ENCODE measurements at regions not wholly inside any gene's neighbourhood (a gene's known extent, or its start where the extent isn't known, plus 50 kb on each side); places are given as distances from the start of the nearest gene placed in this dataset.

DNA sequence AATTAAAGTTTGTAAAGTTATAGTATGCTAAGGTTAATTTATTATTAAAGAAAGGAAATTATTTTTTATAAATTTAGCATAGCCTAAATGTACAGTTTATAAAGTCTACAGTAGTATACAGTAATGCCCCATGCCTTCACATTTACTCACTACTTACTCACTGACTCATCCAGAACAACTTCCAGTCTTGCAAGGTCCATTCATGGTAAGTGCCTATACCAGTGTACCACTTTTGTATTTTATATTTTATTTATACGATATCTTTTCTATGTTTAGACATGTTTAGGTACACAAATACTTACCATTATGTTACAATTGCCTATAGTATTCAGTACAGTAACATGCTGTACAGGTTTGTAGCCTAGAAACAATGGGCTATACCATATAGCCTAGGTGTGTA, 95.1 kb upstream of the GRIN2B start:
- H3K4me3 ChIP-seq: no peak overlapping the region
- H3K4me1 ChIP-seq (ENCODE audit: insufficient read depth): no peaks in the 10 kb centered on the region; the same call in 1 of the 2 replicates
- DNase-seq (ENCODE audit: low spot score) (no peak), ATAC-seq (no peak)
- Mint-ChIP-seq H3K9me3 (no peaks in the 10 kb centered on the region), H3K4me1 (no peaks in the 10 kb centered on the region), H3K36me3 (ENCODE audit: low read depth) (no peaks in the 10 kb centered on the region), H3K27me3 (ENCODE audit: insufficient read depth, low read depth, poor library complexity) (no peaks in the 10 kb centered on the region), H3K4me3 (no peak overlapping the region), H3K27ac (no peak overlapping the region)
- H3F3A ChIP-seq (replicated peaks; ENCODE audit: low read depth): no peaks in the 10 kb centered on the region
- H4K20me1 ChIP-seq (replicated peaks; ENCODE audit: insufficient read depth): no peaks in the 10 kb centered on the region
- H3K27ac ChIP-seq (ENCODE audit: low read depth): no peak overlapping the region
- TF ChIP-seq STAT1 (IDR thresholded peaks at IDR 0.05; ENCODE audit: unreplicated experiment) (no peak), NANOG (IDR thresholded peaks at IDR 0.05; ENCODE audit: borderline replicate concordance) (no peak), CREB1 (CRISPR knock-in tag; IDR thresholded peaks at IDR 0.05; ENCODE audit: low read depth) (no peak), ZNF114 (CRISPR knock-in tag; IDR thresholded peaks at IDR 0.05) (no peak), CTCF (conservative IDR thresholded peaks at IDR 0.05; ENCODE audit: low read depth in 2 of 2) (no peak), ZNF331 (CRISPR knock-in tag; IDR thresholded peaks at IDR 0.05; ENCODE audit: low read depth) (no peak), POLR2AphosphoS5 (IDR thresholded peaks at IDR 0.05; ENCODE audit: low read depth) (no peak), EZH2phosphoT487 (IDR thresholded peaks at IDR 0.05; ENCODE audit: unreplicated experiment) (no peak), JUNB (IDR thresholded peaks at IDR 0.05; ENCODE audit: unreplicated experiment) (no peak), EZH2 (IDR thresholded peaks at IDR 0.05; ENCODE audit: low read depth, unreplicated experiment) (no peak), ETS1 (IDR thresholded peaks at IDR 0.05) (no peak)
- TF ChIP-seq, protein P1, sequence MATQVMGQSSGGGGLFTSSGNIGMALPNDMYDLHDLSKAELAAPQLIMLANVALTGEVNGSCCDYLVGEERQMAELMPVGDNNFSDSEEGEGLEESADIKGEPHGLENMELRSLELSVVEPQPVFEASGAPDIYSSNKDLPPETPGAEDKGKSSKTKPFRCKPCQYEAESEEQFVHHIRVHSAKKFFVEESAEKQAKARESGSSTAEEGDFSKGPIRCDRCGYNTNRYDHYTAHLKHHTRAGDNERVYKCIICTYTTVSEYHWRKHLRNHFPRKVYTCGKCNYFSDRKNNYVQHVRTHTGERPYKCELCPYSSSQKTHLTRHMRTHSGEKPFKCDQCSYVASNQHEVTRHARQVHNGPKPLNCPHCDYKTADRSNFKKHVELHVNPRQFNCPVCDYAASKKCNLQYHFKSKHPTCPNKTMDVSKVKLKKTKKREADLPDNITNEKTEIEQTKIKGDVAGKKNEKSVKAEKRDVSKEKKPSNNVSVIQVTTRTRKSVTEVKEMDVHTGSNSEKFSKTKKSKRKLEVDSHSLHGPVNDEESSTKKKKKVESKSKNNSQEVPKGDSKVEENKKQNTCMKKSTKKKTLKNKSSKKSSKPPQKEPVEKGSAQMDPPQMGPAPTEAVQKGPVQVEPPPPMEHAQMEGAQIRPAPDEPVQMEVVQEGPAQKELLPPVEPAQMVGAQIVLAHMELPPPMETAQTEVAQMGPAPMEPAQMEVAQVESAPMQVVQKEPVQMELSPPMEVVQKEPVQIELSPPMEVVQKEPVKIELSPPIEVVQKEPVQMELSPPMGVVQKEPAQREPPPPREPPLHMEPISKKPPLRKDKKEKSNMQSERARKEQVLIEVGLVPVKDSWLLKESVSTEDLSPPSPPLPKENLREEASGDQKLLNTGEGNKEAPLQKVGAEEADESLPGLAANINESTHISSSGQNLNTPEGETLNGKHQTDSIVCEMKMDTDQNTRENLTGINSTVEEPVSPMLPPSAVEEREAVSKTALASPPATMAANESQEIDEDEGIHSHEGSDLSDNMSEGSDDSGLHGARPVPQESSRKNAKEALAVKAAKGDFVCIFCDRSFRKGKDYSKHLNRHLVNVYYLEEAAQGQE (IDR thresholded peaks at IDR 0.05; ENCODE audit: unreplicated experiment): no peak
- TF ChIP-seq, protein P2, sequence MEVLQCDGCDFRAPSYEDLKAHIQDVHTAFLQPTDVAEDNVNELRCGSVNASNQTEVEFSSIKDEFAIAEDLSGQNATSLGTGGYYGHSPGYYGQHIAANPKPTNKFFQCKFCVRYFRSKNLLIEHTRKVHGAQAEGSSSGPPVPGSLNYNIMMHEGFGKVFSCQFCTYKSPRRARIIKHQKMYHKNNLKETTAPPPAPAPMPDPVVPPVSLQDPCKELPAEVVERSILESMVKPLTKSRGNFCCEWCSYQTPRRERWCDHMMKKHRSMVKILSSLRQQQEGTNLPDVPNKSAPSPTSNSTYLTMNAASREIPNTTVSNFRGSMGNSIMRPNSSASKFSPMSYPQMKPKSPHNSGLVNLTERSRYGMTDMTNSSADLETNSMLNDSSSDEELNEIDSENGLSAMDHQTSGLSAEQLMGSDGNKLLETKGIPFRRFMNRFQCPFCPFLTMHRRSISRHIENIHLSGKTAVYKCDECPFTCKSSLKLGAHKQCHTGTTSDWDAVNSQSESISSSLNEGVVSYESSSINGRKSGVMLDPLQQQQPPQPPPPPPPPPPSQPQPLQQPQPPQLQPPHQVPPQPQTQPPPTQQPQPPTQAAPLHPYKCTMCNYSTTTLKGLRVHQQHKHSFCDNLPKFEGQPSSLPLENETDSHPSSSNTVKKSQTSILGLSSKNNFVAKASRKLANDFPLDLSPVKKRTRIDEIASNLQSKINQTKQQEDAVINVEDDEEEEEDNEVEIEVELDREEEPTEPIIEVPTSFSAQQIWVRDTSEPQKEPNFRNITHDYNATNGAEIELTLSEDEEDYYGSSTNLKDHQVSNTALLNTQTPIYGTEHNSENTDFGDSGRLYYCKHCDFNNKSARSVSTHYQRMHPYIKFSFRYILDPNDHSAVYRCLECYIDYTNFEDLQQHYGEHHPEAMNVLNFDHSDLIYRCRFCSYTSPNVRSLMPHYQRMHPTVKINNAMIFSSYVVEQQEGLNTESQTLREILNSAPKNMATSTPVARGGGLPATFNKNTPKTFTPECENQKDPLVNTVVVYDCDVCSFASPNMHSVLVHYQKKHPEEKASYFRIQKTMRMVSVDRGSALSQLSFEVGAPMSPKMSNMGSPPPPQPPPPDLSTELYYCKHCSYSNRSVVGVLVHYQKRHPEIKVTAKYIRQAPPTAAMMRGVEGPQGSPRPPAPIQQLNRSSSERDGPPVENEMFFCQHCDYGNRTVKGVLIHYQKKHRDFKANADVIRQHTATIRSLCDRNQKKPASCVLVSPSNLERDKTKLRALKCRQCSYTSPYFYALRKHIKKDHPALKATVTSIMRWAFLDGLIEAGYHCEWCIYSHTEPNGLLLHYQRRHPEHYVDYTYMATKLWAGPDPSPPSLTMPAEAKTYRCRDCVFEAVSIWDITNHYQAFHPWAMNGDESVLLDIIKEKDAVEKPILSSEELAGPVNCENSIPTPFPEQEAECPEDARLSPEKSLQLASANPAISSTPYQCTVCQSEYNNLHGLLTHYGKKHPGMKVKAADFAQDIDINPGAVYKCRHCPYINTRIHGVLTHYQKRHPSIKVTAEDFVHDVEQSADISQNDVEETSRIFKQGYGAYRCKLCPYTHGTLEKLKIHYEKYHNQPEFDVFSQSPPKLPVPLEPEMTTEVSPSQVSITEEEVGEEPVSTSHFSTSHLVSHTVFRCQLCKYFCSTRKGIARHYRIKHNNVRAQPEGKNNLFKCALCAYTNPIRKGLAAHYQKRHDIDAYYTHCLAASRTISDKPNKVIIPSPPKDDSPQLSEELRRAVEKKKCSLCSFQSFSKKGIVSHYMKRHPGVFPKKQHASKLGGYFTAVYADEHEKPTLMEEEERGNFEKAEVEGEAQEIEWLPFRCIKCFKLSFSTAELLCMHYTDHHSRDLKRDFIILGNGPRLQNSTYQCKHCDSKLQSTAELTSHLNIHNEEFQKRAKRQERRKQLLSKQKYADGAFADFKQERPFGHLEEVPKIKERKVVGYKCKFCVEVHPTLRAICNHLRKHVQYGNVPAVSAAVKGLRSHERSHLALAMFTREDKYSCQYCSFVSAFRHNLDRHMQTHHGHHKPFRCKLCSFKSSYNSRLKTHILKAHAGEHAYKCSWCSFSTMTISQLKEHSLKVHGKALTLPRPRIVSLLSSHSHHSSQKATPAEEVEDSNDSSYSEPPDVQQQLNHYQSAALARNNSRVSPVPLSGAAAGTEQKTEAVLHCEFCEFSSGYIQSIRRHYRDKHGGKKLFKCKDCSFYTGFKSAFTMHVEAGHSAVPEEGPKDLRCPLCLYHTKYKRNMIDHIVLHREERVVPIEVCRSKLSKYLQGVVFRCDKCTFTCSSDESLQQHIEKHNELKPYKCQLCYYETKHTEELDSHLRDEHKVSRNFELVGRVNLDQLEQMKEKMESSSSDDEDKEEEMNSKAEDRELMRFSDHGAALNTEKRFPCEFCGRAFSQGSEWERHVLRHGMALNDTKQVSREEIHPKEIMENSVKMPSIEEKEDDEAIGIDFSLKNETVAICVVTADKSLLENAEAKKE (CRISPR knock-in tag; IDR thresholded peaks at IDR 0.05): no peak
- no peak overlapping the region for H3K4me2 ChIP-seq
- H3K79me2 ChIP-seq (replicated peaks; ENCODE audit: insufficient read depth): no peaks in the 10 kb centered on the region
- no peak overlapping the region for H2AFZ ChIP-seq
- H3K27me3 ChIP-seq (ENCODE audit: insufficient read depth): no peaks in the 10 kb centered on the region
- H3K36me3 ChIP-seq (ENCODE audit: insufficient read depth): no peaks in the 10 kb centered on the region
- no peaks in the 10 kb centered on the region for H3K9me2 ChIP-seq (ENCODE audit: insufficient read depth)

All from GM23338 (cell line).